Stimulated activated CD4-positive, alpha-beta T cell treated with anti-CD3 and anti-CD28 coated beads, Interleukin-1b, Interleukin-23, amount 100 ng/mL, for 1 hour (primary cell): ENCODE measurements at regions not wholly inside any gene's neighbourhood (a gene's known extent, or its start where the extent isn't known, plus 50 kb on each side); places are given as distances from the start of the nearest gene placed in this dataset.
"Not testable (repeated sequence)": the region's sequence is repeated elsewhere in the genome, so short reads cannot be mapped to it uniquely, and the experiment has no call there.

Experiments used
- DNase-seq, 2 donors: peaks; one replicate each; pipeline ENCODE4 v3.0.0-alpha.2; 2020; ENCODE audit warnings: low read depth in 2 of 2

DNA sequence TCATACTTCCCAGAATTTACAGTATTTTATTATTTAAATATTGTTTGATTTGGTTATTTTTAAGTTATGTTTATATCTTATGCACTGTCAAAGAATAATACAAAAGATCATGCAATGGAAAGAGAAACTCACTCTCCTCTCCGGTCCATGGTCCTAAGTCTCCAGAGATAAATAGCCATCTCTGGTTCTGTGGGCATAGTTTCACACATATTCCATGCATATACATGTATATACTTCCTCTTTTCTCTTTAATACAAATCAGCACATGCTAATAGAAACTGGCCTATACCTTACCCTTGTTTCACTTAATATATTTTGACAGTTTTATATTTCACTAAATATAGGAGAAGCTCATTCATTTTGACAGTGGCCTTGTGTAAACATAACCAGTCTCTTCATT is 901.7 kb upstream of the CITED2 start:
- DNase-seq = no peak

DNA sequence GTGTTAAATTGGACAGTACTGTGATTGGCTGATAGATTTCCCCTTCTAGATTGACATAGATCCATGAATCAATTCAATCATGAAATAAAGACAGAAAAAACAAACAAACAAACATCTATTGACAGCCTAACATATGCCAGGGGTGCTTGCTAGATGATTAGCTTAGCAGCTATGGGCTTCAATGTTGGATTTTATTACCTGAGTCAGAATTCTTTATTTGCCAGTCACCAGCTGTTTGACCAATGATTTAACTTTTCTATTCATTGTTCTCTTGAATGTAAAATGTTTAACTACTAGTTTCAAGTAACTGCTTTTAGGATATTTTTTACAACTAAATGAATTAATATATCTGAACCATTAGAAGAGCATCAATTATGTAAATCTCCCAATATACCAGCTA is 901.3 kb upstream of the CITED2 start:
- DNase-seq = no peak

DNA sequence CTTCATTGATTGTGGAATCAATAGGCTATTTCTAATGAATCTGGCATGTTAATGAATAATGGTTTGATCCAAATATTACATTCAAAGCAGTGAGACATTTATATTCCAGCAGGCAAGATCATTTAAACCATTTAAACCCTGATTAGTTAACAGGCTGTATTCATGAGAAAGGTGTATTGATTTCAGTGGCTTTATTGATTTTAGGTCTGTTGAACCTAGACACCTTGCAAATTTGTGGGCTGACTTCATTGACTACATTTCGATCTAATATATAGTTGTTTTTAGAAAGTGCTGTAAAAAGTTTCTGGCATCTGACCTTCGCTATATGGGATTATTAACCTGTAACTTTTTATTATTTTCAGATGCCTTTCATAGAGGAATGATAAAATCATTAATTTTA is 900.1 kb upstream of the CITED2 start:
- DNase-seq = no peak

DNA sequence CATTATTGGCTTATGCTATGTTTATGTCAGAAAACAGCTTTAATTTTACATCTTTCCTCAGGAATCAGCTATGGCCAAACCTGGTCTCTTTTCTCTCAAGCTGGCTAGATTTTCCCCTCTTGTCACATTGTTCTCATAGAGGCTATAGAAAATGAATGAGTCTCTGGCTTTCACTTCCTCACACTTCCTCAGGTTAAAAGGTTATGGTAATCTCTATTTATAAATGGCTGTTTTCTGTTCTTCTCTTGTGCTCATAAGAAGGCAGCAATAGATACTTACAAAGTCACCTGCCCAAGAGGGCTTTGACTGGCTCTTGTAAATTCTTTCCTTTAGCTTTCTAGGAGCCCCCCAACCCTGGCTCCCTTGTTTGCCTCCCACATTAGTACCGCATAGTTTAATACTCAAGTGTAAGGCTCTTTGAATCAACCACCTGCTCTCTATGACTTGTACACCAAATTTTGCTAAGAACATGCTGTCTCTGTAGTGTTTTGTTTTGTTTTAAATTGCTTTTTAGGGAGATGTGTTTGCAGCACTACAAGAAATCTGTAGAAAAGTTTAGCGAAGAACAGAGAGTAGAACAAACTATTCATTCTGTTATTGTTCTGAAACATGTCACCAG is 897.4 kb upstream of the CITED2 start:
- no peak for DNase-seq

DNA sequence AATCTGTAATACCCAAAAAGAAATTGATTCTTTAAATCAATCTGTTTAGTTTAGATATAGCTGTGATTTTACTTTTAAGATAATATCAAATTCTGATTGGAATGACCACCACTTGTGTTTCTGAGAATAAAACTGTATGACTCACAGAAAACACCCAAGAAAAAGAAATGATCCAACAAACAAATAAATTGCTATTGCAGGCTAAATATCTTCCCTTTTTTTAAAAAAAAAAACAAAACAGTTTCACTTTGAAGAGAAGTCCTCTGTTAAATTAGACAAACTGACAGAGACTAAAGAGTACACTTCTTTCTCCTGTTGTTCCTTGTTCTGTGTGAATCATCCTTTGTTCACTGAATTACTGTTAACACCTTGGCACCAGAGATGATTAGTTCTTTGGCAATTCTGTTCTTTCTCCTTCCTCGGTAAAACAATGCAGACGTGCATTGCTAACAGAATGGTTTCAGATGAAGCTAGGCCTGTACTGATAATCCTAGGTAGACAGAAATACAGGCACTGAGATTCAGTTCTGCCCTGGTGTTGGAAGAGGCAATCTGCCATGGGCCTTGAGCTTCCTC is 895.2 kb upstream of the CITED2 start:
- DNase-seq = no peak

DNA sequence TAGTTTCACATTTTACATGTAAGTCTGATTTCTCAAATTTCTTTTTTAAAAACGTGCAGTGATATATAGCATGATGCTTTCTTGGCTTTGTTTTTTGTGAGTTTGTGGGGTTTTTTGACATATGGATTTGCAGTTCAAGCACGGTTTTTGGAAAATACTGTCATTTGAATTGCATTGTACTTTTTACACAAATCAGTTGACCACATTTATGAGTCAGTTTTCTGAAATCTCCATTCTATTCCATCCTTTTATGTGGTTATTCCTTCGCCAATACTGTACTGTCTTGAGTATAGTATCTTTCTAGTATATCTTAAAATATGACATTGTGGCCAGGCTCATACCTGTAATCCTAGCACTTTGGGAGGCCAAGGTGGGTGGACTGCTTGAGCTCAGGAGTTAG is 890.0 kb upstream of the CITED2 start:
- DNase-seq = no peak

DNA sequence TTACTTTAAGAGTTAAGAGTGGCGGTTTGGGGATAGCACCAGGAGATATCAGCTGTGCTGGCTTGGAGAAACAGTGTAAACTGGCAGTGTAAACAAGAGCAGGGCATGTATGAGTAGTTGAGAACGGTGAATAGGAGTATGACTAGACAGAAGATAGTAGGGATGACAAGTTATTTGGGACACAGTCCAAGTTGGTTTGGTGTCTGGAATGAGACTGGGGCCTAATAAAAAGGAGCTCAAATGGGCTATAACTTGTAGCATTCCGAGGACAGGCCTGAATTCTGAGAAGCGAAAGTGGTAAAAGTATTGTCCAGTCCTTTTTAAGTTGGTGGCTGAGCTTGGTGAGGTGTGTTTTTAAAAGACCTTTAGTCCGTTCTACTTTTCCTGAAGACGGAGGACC is 883.9 kb upstream of the CITED2 start:
- not testable (repeated sequence) for DNase-seq

DNA sequence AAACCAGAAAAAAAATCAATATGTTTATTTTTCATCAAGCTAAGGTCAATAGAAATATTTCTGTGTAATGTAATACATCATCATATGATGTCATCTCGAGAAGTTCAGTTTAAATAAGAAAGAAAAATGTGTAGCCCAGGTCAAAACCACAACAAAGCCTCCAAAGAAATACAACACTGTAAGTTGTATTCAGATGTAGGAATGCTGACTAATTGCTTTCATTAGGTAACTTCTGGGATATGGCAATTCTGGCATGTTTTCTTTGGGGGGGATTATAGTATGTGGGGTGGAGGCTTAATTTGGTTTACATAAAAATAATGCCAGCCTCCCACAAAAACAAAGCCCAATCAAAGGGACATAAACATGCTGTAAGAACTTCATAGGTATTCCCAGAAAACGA is 881.8 kb upstream of the CITED2 start:
- no peak for DNase-seq

DNA sequence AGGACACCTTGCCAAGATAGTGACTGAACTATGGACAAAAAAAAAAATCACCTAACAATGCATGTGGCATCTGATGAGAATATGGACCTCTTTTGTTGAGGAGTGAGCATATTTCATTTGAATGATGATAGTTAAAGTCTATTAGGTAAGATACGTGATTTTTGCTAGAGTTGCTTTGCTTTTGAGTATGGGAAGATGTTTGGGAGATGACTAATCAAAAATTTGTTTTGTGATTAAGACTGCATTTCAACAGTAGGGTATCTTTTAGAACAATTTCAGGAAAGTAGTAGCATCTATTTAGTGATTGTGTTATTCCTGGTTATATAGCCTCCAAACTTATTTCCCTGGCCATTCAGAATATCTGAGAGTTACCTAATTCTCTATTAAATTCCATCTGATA is 878.6 kb upstream of the CITED2 start:
- no peak for DNase-seq

DNA sequence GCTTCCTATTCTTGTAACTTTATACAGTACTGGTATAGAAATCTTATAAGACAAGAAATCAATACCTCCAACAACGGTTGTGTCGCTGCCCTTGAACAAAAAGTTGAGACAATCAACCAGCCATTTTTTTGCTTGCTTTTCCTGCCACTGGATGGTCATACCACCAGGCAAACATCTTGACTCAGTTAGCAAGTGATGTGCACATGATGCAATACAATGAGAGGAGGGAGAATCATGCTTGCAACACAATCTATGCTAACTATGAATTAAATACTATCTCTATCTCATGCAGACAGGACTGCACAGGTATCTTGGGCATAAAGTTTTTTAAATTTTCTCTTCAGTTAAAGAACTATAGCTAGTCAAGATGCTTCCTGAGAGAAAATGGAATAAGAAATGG is 877.7 kb upstream of the CITED2 start:
- DNase-seq = no peak

DNA sequence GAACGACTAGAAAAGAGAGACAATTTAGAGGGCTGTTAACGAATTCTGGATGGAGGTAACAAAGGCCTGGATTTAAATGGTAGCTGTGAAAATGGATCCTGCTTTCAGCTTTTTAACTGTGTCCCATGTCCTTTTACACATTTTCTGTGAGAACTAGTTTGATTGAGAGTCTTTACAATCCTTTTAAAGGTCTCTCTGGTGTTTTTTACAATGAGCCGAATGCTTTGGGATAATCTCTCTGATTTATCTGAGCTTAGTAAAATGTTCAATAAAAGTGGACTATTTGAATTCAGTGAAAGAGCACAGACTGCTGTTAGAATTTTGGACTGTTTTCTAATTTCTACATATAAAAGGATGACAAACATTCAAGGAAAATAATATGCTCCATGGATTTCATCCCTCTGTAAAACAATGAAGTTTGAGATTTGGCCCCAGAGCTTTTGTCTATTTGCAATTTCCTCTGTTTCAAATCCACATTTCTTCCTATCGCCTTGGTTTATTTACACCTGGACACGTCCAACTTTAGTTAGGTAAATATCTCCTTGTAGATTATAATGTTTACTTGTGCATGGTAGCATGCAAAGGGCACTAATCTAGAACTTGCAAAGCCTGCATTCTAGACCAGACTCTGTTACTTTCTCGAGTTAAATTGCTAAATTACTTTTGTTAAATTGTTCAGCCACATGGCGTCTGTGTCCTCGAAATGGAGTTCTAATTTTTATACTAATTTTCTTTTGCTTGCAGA is 871.0 kb upstream of the CITED2 start:
- DNase-seq = no peak

DNA sequence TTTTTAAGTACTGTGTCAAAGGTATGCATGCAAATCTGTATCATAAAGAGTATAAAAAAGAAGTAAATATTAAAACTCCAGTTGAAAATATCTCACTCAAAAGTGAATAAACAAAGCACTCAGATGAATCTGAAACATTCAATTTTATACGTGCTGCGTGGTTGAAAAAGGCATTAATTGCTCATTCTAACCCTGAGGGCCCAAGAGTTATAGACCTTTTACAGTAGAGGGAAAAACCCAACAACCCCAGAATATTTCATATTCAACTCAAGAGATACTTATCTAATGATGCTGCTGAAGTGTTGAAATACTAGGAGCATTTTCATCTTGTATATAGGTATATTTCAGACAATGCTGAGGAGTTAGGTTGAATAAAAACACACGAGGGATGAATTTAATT is 862.8 kb upstream of the CITED2 start:
- DNase-seq = no peak

DNA sequence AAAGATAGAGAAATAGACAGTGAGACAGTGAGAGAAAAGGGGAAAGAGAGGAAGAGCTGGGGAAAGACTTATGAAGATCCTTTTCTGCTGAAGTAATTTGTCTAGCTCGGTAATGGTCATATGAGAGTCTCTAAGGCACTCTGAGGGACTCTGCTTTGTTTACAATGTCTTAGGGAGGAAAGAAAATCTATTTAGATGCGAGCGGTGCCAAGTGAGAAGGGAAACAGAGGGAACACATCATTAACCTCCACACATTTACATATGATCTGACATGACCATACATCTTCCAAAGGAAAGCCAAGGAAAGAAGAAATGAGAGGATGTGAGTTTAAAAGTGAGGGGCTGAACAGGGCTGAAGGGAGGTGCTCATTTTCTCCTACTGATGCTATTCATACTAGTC is 862.3 kb upstream of the CITED2 start:
- no peak for DNase-seq

DNA sequence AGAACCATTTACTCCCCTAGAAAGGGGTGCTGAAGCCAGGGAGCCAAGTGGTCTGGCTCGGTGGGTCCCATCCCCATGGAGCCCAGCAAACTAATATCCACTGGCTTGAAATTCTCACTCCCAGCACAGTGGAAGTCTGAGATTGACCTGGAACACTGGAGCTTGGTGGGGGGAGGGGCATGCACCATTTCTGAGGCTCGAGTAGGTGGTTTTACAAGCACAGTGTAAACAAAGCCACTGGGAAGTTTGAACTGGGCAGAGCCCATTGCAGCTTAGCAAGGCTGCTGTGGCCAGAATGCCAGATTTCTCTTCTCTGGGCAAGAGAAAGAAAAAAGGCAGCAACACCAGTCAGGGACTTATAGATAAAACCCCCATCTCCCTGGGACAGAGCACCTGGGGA is 855.8 kb upstream of the CITED2 start:
- no peak for DNase-seq

DNA sequence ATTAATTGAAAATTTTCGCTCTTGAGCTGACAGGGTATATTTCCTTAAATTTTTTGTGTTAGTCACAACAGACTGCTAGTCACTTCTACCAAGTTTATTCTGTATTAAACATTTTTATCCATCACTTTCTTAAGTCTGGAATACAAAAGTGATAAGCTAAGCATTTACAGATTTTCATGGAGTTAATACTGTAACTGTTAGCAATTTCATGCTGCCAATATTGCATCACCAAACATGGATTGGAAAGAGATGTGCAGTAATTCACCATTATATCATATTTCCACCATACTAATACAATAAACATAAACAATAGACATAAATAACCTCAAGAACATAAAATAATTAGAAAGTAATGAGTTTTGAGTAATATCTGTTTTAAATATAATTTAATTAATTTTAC is 854.0 kb upstream of the CITED2 start:
- no peak for DNase-seq

DNA sequence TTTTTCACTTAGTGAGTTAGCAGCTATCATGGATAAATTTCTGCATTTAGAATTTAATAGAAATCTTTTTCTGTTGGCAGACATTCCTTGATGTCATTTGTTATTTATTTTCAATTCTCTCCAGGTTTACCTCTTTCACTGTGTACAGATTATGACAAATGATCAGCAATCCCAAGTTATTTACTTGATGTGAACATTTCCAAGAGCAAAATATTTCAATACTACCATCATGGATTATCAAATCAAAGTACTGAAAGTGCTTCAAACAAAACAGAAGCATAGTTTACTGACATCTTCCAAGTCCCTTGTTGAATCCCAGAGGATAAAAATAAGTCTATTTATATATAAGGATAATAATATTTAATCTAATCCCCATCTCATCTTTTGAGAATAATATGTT is 852.2 kb upstream of the CITED2 start:
- DNase-seq = no peak

DNA sequence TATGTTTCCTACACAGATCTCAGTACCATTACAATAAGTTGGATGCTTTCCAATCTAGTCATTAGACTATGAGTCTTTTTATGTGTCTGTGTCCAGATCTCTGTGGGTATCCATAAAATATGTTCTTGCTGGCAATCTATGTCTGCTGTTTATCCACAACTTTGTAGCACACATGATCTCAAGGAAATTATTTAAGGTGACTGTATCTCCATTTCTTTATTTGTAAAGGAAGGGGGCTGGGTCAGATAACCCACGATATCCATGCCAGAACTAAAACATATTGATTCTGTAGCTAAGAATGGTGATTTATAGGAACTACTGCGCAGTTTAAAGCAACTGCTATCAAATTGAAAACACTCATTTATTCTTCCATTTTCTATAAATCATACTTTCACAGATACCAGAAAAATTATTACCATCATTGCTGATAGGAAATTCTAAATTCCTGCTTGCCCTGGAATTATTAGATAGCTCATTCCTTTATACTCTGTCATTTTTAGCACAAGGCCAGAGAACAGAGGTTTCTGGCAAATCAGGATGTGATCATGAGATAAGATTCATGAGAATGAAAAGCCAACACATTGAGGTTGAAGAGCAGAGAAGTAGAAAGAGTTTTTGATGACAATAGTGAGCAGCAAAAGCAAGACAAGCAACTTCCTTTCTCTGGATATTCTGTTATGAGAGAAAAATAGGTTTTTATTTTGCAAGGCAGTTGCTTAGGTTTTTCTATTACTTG is 851.4 kb upstream of the CITED2 start:
- no peak for DNase-seq

DNA sequence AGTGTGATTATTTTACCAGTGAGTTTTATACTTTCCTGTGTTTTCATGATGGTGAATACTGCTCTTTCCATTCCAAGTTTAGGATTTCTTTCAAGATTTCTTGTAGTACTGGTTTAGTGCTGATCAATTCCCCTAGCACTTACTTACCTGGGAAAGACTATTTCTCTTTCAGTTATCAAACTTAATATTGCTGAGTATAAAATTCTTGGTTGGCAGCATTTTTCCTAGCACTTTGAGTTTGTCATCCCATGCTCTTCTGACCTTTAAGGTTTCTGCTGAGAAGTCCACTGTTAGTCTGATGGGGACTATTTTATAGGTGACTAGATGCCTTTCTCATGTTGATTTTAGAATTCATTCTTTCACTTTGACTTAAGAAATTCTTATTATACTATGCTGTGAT is 842.8 kb upstream of the CITED2 start:
- no peak for DNase-seq

DNA sequence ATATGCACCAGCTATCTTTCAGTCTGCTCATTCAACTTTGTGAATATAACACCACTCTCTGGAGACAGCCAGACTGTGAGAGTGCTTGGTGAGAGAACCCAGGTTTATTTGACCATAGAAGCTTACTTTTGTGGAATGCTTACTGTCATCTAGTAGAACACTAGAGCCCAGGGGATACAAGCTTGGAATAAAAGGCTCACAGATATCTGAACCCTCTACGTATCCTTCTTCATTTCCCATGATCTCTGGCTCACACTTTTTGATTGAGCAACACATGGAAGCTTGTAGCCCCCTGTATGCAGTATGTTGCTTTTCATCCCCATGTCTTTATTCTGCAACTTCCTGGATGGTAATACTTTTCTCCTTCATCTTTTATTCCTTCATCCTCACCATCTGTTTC is 835.3 kb upstream of the CITED2 start:
- DNase-seq = no peak

DNA sequence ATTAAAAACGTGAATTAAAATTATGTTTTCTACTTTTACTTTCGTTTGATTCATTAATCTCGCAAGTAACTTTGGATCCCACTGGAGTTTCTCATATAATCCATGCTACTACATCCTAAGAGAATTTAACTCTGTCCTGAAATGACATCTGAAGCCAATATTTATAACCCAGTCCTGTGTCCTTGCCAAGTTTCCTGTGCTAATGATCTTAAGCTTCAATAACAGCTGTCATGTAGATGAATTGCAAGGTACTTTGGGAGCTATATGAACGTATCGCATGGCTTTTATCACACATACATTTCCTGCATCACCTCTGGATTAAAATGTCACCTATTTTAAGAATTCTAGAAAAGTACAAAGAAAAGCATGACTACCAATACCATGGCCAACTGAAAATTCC is 833.8 kb upstream of the CITED2 start:
- no peak for DNase-seq

DNA sequence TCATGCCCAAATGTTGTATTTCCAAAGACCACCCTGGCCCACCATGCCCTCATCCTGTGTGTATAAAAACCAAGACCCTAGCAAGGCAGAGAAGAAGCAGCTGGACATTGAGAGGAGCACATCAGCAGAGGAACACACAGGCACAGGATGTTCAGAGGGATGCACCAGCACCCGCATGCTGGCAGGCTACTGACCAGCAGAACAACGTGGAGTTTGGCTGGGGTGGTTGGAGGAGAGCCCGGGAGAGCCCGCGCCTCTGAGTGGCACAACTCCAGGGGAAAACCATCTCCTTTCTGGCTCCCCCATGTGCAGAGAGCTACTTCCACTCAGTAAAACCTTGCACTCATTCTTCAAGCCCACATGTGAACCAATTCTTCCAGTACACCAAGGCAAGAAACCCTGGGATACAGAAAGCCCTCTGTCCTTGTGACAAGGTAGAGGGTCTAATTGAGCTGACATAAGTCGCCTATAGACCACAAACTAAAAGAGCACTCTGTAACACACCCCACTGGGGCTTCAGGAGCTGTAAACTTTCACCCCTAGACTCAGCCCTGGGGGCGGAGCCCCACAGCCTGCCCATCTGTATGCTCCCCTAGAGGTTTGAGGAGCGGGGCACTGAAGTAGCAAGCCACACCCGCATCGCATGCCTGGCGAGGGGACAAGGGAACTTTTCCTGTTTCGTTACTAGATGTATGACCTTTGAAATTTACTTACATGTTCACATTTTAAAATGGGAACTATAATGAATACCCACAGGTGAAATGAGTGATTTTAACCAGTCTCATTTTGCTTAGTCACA is 831.5 kb upstream of the CITED2 start:
- DNase-seq = no peak

DNA sequence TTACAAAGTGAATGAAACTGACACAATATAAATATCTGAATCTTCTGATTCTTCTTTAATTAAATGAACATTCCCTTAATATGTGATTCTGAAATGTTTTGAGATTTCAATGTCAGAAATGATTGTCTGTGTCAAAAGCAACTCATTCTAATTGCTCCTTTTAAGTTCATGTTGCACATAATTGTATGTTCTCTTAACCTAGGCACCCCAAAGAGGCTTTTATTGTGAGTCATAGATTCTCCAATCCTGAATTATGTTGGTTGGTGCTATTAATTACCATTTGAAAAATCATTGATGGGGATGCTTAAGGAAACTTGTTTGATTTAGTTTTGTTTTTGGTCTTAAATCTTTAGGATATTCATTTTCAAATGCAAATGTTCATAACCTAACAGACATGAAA is 829.7 kb upstream of the CITED2 start:
- DNase-seq = no peak
